ENCODE measurements at regions not wholly inside any gene's neighbourhood (a gene's known extent, or its start where the extent isn't known, plus 50 kb on each side); places are given as distances from the start of the nearest gene placed in this dataset.
"Not testable (repeated sequence)": the region's sequence is repeated elsewhere in the genome, so short reads cannot be mapped to it uniquely, and the experiment has no call there.

DNA sequence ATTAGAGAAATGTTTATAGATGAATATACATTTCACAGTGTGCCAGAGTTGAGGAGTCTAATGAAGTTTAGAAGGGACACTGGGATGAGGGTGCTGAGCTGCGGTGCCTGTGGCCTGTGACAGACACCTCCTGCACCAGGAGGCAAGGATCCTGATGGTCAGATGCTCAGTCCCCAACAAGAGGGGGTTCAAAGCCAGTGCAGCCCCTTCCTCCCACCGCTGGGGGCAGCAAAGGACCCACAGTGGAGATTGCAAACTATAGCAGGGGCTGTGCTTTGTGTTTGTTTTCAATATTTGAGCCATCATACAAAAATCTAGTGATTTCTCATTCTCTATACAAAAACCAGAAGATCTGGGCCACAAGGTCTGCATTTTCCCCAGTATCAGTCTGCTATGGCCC, 170.5 kb upstream of the PLGLB2 start:
- TF ChIP-seq, protein P1, sequence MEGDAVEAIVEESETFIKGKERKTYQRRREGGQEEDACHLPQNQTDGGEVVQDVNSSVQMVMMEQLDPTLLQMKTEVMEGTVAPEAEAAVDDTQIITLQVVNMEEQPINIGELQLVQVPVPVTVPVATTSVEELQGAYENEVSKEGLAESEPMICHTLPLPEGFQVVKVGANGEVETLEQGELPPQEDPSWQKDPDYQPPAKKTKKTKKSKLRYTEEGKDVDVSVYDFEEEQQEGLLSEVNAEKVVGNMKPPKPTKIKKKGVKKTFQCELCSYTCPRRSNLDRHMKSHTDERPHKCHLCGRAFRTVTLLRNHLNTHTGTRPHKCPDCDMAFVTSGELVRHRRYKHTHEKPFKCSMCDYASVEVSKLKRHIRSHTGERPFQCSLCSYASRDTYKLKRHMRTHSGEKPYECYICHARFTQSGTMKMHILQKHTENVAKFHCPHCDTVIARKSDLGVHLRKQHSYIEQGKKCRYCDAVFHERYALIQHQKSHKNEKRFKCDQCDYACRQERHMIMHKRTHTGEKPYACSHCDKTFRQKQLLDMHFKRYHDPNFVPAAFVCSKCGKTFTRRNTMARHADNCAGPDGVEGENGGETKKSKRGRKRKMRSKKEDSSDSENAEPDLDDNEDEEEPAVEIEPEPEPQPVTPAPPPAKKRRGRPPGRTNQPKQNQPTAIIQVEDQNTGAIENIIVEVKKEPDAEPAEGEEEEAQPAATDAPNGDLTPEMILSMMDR (IDR thresholded peaks at IDR 0.05) = not testable (repeated sequence)
- not testable (repeated sequence) for TF ChIP-seq ESRRA (IDR thresholded peaks at IDR 0.05; ENCODE audit: borderline replicate concordance, low read length); RARB (CRISPR knock-in tag; IDR thresholded peaks at IDR 0.05); MYC (IDR thresholded peaks at IDR 0.05; ENCODE audit: borderline replicate concordance, low read length); POLR2A (IDR thresholded peaks at IDR 0.05; ENCODE audit: low read length); BHLHE40 (IDR thresholded peaks at IDR 0.05; ENCODE audit: low read depth, low read length); POLR2AphosphoS2 (conservative IDR thresholded peaks at IDR 0.05; ENCODE audit: low read length); ZFP36 (IDR thresholded peaks at IDR 0.05; ENCODE audit: borderline replicate concordance, partially characterized antibody)
- TF ChIP-seq, protein P2, sequence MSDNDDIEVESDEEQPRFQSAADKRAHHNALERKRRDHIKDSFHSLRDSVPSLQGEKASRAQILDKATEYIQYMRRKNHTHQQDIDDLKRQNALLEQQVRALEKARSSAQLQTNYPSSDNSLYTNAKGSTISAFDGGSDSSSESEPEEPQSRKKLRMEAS (IDR thresholded peaks at IDR 0.05) = not testable (repeated sequence)
- TF ChIP-seq, protein P3, sequence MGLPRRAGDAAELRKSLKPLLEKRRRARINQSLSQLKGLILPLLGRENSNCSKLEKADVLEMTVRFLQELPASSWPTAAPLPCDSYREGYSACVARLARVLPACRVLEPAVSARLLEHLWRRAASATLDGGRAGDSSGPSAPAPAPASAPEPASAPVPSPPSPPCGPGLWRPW (IDR thresholded peaks at IDR 0.05) = not testable (repeated sequence)
